ENCODE measurements at regions not wholly inside any gene's neighbourhood (a gene's known extent, or its start where the extent isn't known, plus 50 kb on each side); places are given as distances from the start of the nearest gene placed in this dataset.

DNA sequence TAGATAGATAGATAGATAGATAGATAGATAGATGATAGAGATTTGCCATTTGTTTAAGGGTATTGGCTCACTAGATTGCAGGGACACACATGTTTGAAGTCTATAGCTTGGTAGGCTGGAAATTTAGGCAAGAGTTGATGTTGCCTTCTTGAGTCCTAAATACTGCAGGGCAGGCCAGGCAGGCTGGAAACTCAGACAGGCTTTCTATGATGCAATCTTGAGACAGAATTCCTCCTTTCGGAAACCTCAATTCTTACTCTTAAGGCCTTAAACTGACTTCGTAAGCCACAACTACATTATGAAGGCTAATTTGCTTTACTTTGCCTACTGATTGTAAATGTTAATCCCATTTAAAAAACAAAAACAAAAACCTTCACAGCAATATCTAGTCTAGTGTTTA lies 322.9 kb upstream of the AKR1E2 start (continued):
- TF ChIP-seq ZNF654 (tag by site-specific recombination; IDR thresholded peaks at IDR 0.05; ENCODE audit: low read depth) = no peak

DNA sequence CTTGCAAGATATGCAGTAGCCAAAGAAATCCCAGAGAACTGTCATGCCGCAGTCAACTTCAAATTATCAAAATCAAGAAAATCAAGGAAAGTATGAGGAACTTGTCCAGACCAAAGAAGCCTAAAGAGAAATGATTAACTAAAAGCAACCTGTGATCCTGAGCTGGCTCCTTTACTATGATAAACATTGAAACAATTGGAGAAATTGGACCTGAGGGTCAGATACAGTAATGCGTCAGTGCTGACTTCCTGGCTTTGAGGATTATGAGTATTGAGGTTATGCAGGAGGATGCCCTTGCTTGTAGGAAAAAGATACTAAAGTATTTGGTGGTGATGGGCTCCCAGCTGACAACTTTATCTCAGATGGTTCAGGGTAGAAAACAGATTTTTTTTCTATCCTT lies 324.7 kb upstream of the AKR1E2 start:
- TF ChIP-seq ZNF623 (tag by site-specific recombination; IDR thresholded peaks at IDR 0.05) (no peak), ZNF600 (tag by site-specific recombination; IDR thresholded peaks at IDR 0.05) (no peak), ZFP3 (tag by site-specific recombination; IDR thresholded peaks at IDR 0.05; ENCODE audit: low read depth) (no peak), ZNF184 (tag by site-specific recombination; IDR thresholded peaks at IDR 0.05) (no peak), KLF10 (tag by site-specific recombination; IDR thresholded peaks at IDR 0.05) (no peak), ZSCAN18 (tag by site-specific recombination; IDR thresholded peaks at IDR 0.05) (no peak), ZBTB48 (tag by site-specific recombination; IDR thresholded peaks at IDR 0.05) (no peak), GLI2 (tag by site-specific recombination; IDR thresholded peaks at IDR 0.05; ENCODE audit: borderline replicate concordance, low read depth) (no peak), ZNF621 (tag by site-specific recombination; IDR thresholded peaks at IDR 0.05) (no peak), ZNF624 (tag by site-specific recombination; IDR thresholded peaks at IDR 0.05) (no peak), HIC1 (tag by site-specific recombination; IDR thresholded peaks at IDR 0.05) (no peak), ZNF510 (tag by site-specific recombination; IDR thresholded peaks at IDR 0.05; ENCODE audit: insufficient replicate concordance) (no peak), ZNF521 (tag by site-specific recombination; IDR thresholded peaks at IDR 0.05) (no peak), ZNF791 (tag by site-specific recombination; IDR thresholded peaks at IDR 0.05) (no peak), BCL11A (tag by site-specific recombination; IDR thresholded peaks at IDR 0.05; ENCODE audit: low read depth) (no peak), ZNF148 (tag by site-specific recombination; IDR thresholded peaks at IDR 0.05; ENCODE audit: borderline replicate concordance) (no peak)
- TF ChIP-seq, protein P1, sequence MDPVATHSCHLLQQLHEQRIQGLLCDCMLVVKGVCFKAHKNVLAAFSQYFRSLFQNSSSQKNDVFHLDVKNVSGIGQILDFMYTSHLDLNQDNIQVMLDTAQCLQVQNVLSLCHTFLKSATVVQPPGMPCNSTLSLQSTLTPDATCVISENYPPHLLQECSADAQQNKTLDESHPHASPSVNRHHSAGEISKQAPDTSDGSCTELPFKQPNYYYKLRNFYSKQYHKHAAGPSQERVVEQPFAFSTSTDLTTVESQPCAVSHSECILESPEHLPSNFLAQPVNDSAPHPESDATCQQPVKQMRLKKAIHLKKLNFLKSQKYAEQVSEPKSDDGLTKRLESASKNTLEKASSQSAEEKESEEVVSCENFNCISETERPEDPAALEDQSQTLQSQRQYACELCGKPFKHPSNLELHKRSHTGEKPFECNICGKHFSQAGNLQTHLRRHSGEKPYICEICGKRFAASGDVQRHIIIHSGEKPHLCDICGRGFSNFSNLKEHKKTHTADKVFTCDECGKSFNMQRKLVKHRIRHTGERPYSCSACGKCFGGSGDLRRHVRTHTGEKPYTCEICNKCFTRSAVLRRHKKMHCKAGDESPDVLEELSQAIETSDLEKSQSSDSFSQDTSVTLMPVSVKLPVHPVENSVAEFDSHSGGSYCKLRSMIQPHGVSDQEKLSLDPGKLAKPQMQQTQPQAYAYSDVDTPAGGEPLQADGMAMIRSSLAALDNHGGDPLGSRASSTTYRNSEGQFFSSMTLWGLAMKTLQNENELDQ (tag by site-specific recombination; IDR thresholded peaks at IDR 0.05; ENCODE audit: low read depth) = no peak
- TF ChIP-seq, protein P2, sequence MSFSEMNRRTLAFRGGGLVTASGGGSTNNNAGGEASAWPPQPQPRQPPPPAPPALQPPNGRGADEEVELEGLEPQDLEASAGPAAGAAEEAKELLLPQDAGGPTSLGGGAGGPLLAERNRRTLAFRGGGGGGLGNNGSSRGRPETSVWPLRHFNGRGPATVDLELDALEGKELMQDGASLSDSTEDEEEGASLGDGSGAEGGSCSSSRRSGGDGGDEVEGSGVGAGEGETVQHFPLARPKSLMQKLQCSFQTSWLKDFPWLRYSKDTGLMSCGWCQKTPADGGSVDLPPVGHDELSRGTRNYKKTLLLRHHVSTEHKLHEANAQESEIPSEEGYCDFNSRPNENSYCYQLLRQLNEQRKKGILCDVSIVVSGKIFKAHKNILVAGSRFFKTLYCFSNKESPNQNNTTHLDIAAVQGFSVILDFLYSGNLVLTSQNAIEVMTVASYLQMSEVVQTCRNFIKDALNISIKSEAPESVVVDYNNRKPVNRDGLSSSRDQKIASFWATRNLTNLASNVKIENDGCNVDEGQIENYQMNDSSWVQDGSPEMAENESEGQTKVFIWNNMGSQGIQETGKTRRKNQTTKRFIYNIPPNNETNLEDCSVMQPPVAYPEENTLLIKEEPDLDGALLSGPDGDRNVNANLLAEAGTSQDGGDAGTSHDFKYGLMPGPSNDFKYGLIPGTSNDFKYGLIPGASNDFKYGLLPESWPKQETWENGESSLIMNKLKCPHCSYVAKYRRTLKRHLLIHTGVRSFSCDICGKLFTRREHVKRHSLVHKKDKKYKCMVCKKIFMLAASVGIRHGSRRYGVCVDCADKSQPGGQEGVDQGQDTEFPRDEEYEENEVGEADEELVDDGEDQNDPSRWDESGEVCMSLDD (tag by site-specific recombination; IDR thresholded peaks at IDR 0.05) = no peak
- ChIA-PET POLR2A (no interaction called here), CTCF (interaction anchor here (1.4 to 1.7 kb wide), 2 partner anchors 11 to 266 kb away, joined by 4 to 5 read pairs; no protein-coding TSS in a partner anchor)
- H3K4me1 ChIP-seq (ENCODE audit: control insufficient read depth, insufficient read depth, low read length) = no peaks in the 10 kb centered on the region
- no peaks in the 10 kb centered on the region for H3K9me3 ChIP-seq (ENCODE audit: control insufficient read depth, insufficient read depth, low read depth, low read length)
- no peak overlapping the region for H3K4me3 ChIP-seq (ENCODE audit: low read depth, low read length)
- no peak overlapping the region for H3K27ac ChIP-seq (ENCODE audit: extremely low read depth, low read depth, low read length)
- no peaks in the 10 kb centered on the region for H3K36me3 ChIP-seq (ENCODE audit: control insufficient read depth in 2 of 2, insufficient read depth in 1 of 2, low read length in 2 of 2)
